ENCODE measurements at regions not wholly inside any gene's neighbourhood (a gene's known extent, or its start where the extent isn't known, plus 50 kb on each side); places are given as distances from the start of the nearest gene placed in this dataset.

- Mint-ChIP-seq H3K36me3 (no peaks in the 10 kb centered on the region), H3K27ac (no peak overlapping the region), H3K9me3 (no peaks in the 10 kb centered on the region), H3K4me3 (no peak overlapping the region), H3K4me1 (no peaks in the 10 kb centered on the region)
- ATAC-seq (no peak), DNase-seq (ENCODE audit: low spot score in 2 of 2) (no peak)
These were observed 258.0 kb upstream of the LYZL1 start for GRCh38 chr10:29030900-29031299.

- Mint-ChIP-seq H3K4me1 (no peaks in the 10 kb centered on the region), H3K9me3 (no peaks in the 10 kb centered on the region), H3K27ac (no peak overlapping the region), H3K4me3 (no peak overlapping the region), H3K36me3 (no peaks in the 10 kb centered on the region)
- DNase-seq (ENCODE audit: low spot score in 2 of 2) (no peak), ATAC-seq (no peak)
These were observed 256.7 kb upstream of the LYZL1 start for GRCh38 chr10:29032169-29032568.

- DNase-seq (ENCODE audit: low spot score in 2 of 2), result no peak
- no peak overlapping the region for H3K4me3 Mint-ChIP-seq
- H3K36me3 Mint-ChIP-seq, result no peaks in the 10 kb centered on the region
- ATAC-seq, result no peak
- no peaks in the 10 kb centered on the region for H3K9me3 Mint-ChIP-seq
- H3K27ac Mint-ChIP-seq, result no peak overlapping the region
- no peaks in the 10 kb centered on the region for H3K4me1 Mint-ChIP-seq
These were observed 255.4 kb upstream of the LYZL1 start for GRCh38 chr10:29033311-29033940.

- DNase-seq (ENCODE audit: low spot score in 2 of 2) (no peak), ATAC-seq (no peak)
- H3K36me3 Mint-ChIP-seq, result no peaks in the 10 kb centered on the region
- H3K4me3 Mint-ChIP-seq, result no peak overlapping the region
- no peak overlapping the region for H3K27ac Mint-ChIP-seq
- H3K9me3 Mint-ChIP-seq, result no peaks in the 10 kb centered on the region
- no peaks in the 10 kb centered on the region for H3K4me1 Mint-ChIP-seq
These were observed 254.3 kb upstream of the LYZL1 start for GRCh38 chr10:29034592-29034991.

- peaks cover 6% of the 10 kb centered on the region for H3K9me3 Mint-ChIP-seq
- H3K4me1 Mint-ChIP-seq, result no peaks in the 10 kb centered on the region
- DNase-seq (ENCODE audit: low spot score in 2 of 2) (no peak), ATAC-seq (no peak)
- no peak overlapping the region for H3K27ac Mint-ChIP-seq
- H3K4me3 Mint-ChIP-seq, result no peak overlapping the region
- H3K36me3 Mint-ChIP-seq, result no peaks in the 10 kb centered on the region
These were observed 253.1 kb upstream of the LYZL1 start for GRCh38 chr10:29035721-29036120.

GRCh38 chr10:29037348-29038113 is 251.3 kb upstream of the LYZL1 start:
- Mint-ChIP-seq H3K36me3 (no peaks in the 10 kb centered on the region), H3K4me1 (no peaks in the 10 kb centered on the region), H3K4me3 (no peak overlapping the region), H3K9me3 (peaks cover 6% of the 10 kb centered on the region), H3K27ac (no peak overlapping the region)
- ATAC-seq (no peak), DNase-seq (ENCODE audit: low spot score in 2 of 2) (no peak)

- Mint-ChIP-seq H3K36me3 (no peaks in the 10 kb centered on the region), H3K9me3 (peaks cover 6% of the 10 kb centered on the region), H3K4me3 (no peak overlapping the region), H3K4me1 (no peaks in the 10 kb centered on the region), H3K27ac (no peak overlapping the region)
- no peak for ATAC-seq
- no peak for DNase-seq (ENCODE audit: low spot score in 2 of 2)
These were observed 249.8 kb upstream of the LYZL1 start for GRCh38 chr10:29039091-29039490.

- no peak for ATAC-seq
- H3K27ac Mint-ChIP-seq, result no peak overlapping the region
These were observed 249.1 kb upstream of the LYZL1 start for GRCh38 chr10:29039677-29040189.

GRCh38 chr10:29041616-29042015 is 247.3 kb upstream of the LYZL1 start:
- DNase-seq (ENCODE audit: low spot score in 2 of 2) (no peak), ATAC-seq (no peak)
- H3K4me3 Mint-ChIP-seq, result no peak overlapping the region
- H3K36me3 Mint-ChIP-seq, result no peaks in the 10 kb centered on the region
- no peaks in the 10 kb centered on the region for H3K4me1 Mint-ChIP-seq
- H3K9me3 Mint-ChIP-seq, result peaks cover 6% of the 10 kb centered on the region
- H3K27ac Mint-ChIP-seq, result no peak overlapping the region

More at GRCh38 chr10:29039677-29040189, 249.1 kb upstream of the LYZL1 start:
- Mint-ChIP-seq H3K4me3 (no peak overlapping the region), H3K9me3 (peaks cover 6% of the 10 kb centered on the region), H3K4me1 (no peaks in the 10 kb centered on the region), H3K36me3 (no peaks in the 10 kb centered on the region)
- DNase-seq (ENCODE audit: low spot score in 2 of 2), result no peak

- no peak for ATAC-seq
- Mint-ChIP-seq H3K4me3 (no peak overlapping the region), H3K9me3 (no peaks in the 10 kb centered on the region), H3K27ac (no peak overlapping the region), H3K36me3 (no peaks in the 10 kb centered on the region), H3K4me1 (no peaks in the 10 kb centered on the region)
- DNase-seq (ENCODE audit: low spot score in 2 of 2), result no peak
These were observed 240.4 kb upstream of the LYZL1 start for GRCh38 chr10:29048506-29048905.

- Mint-ChIP-seq H3K27ac (no peak overlapping the region), H3K36me3 (no peaks in the 10 kb centered on the region), H3K9me3 (no peaks in the 10 kb centered on the region), H3K4me1 (no peaks in the 10 kb centered on the region), H3K4me3 (no peak overlapping the region)
- ATAC-seq (no peak), DNase-seq (ENCODE audit: low spot score in 2 of 2) (no peak)
These were observed 238.8 kb upstream of the LYZL1 start for GRCh38 chr10:29050081-29050480.

GRCh38 chr10:29055101-29055500 is 233.8 kb upstream of the LYZL1 start:
- ATAC-seq (no peak), DNase-seq (ENCODE audit: low spot score in 2 of 2) (no peak)
- Mint-ChIP-seq H3K27ac (no peak overlapping the region), H3K4me3 (no peak overlapping the region), H3K36me3 (no peaks in the 10 kb centered on the region), H3K9me3 (no peaks in the 10 kb centered on the region), H3K4me1 (no peaks in the 10 kb centered on the region)

GRCh38 chr10:29056729-29057128 is 232.1 kb upstream of the LYZL1 start:
- Mint-ChIP-seq H3K36me3 (no peaks in the 10 kb centered on the region), H3K4me3 (no peak overlapping the region), H3K4me1 (no peaks in the 10 kb centered on the region), H3K27ac (no peak overlapping the region), H3K9me3 (no peaks in the 10 kb centered on the region)
- no peak for ATAC-seq
- no peak for DNase-seq (ENCODE audit: low spot score in 2 of 2)

GRCh38 chr10:29057822-29058331 is 231.0 kb upstream of the LYZL1 start:
- no peaks in the 10 kb centered on the region for H3K9me3 Mint-ChIP-seq
- H3K36me3 Mint-ChIP-seq, result no peaks in the 10 kb centered on the region
- H3K4me3 Mint-ChIP-seq, result no peak overlapping the region
- no peak for ATAC-seq
- no peak for DNase-seq (ENCODE audit: low spot score in 2 of 2)
- H3K4me1 Mint-ChIP-seq, result no peaks in the 10 kb centered on the region
- no peak overlapping the region for H3K27ac Mint-ChIP-seq

- H3K36me3 Mint-ChIP-seq, result no peaks in the 10 kb centered on the region
- H3K4me3 Mint-ChIP-seq, result no peak overlapping the region
- H3K27ac Mint-ChIP-seq, result no peak overlapping the region
- DNase-seq (ENCODE audit: low spot score in 2 of 2) (no peak), ATAC-seq (no peak)
- no peaks in the 10 kb centered on the region for H3K4me1 Mint-ChIP-seq
- H3K9me3 Mint-ChIP-seq, result no peaks in the 10 kb centered on the region
These were observed 224.8 kb upstream of the LYZL1 start for GRCh38 chr10:29063806-29064644.

Measured in stimulated activated effector memory CD8-positive, alpha-beta T cell treated with anti-CD3 and anti-CD28 coated beads, Interleukin-12 subunit alpha, Interleukin-12 subunit beta, amount 100 ng/mL, for 72 hours (primary cell).